ENCODE measurements at regions not wholly inside any gene's neighbourhood (a gene's known extent, or its start where the extent isn't known, plus 50 kb on each side); places are given as distances from the start of the nearest gene placed in this dataset.

DNA sequence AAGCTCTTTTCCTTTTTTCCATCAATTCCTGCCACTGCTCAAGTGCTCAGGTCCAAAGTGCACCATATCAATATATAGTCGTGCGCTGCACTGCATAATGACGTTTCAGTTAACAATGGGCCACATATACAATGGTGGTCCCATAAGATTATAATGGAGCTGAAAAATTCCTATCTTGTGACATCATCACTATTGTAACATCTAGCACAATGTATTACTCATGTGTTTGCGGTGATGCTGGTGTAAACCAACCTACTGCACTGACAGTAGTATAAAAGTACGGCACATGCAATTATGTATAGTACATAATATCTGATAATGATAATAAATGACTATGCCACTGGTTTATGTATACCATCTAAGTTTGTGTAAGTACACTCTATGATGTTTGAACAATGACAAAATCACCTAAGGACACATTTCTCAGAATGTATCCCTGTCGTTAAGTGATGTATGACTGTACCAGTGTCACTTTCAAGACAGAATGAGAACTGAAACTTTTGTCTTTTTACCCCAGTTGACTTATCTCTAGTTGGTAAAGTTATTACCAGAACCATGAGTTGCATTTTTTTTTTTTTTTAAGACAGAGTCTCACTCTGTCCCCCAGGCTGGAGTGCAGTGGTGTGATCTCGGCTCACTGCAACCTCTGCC lies 53.7 kb upstream of the INSM2 start:
- no peak overlapping the region for H3K4me3 ChIP-seq (replicated peaks; ENCODE audit: insufficient read depth, low read length)
- DNase-seq (ENCODE audit: low read depth in 1 of 2, low spot score in 1 of 2), result no peak
- H3K27me3 ChIP-seq (ENCODE audit: insufficient read depth, poor library complexity, severe bottlenecking), result no peaks in the 10 kb centered on the region
- H3K27ac ChIP-seq (replicated peaks), result no peak overlapping the region
- TF ChIP-seq, protein P1, sequence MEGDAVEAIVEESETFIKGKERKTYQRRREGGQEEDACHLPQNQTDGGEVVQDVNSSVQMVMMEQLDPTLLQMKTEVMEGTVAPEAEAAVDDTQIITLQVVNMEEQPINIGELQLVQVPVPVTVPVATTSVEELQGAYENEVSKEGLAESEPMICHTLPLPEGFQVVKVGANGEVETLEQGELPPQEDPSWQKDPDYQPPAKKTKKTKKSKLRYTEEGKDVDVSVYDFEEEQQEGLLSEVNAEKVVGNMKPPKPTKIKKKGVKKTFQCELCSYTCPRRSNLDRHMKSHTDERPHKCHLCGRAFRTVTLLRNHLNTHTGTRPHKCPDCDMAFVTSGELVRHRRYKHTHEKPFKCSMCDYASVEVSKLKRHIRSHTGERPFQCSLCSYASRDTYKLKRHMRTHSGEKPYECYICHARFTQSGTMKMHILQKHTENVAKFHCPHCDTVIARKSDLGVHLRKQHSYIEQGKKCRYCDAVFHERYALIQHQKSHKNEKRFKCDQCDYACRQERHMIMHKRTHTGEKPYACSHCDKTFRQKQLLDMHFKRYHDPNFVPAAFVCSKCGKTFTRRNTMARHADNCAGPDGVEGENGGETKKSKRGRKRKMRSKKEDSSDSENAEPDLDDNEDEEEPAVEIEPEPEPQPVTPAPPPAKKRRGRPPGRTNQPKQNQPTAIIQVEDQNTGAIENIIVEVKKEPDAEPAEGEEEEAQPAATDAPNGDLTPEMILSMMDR (IDR thresholded peaks at IDR 0.05; ENCODE audit: insufficient read depth, low read length), result no peak
- TF ChIP-seq POLR2AphosphoS5 (IDR thresholded peaks at IDR 0.05; ENCODE audit: low read depth) (no peak), REST (IDR thresholded peaks at IDR 0.05; ENCODE audit: insufficient replicate concordance, low read depth) (no peak), GABPA (IDR thresholded peaks at IDR 0.05; ENCODE audit: low read depth) (no peak), SPI1 (IDR thresholded peaks at IDR 0.05; ENCODE audit: borderline replicate concordance, low read depth) (no peak)

GRCh38 chr14:35482994-35483515 lies 50.9 kb upstream of the INSM2 start:
- DNase-seq (ENCODE audit: low read depth in 1 of 2, low spot score in 1 of 2), result no peak
- Histone ChIP-seq H3K27me3 (ENCODE audit: insufficient read depth, poor library complexity, severe bottlenecking) (no peaks in the 10 kb centered on the region), H3K4me3 (replicated peaks; ENCODE audit: insufficient read depth, low read length) (no peak overlapping the region), H3K27ac (replicated peaks) (no peak overlapping the region)
- no peak for TF ChIP-seq GABPA (IDR thresholded peaks at IDR 0.05; ENCODE audit: low read depth)
- no peak for TF ChIP-seq POLR2AphosphoS5 (IDR thresholded peaks at IDR 0.05; ENCODE audit: low read depth)
- TF ChIP-seq REST (IDR thresholded peaks at IDR 0.05; ENCODE audit: insufficient replicate concordance, low read depth), result no peak
- no peak for TF ChIP-seq SPI1 (IDR thresholded peaks at IDR 0.05; ENCODE audit: borderline replicate concordance, low read depth)
- TF ChIP-seq, protein P1 (IDR thresholded peaks at IDR 0.05; ENCODE audit: insufficient read depth, low read length), result no peak
